RCC 7860 (cell line): ENCODE measurements at regions not wholly inside any gene's neighbourhood (a gene's known extent, or its start where the extent isn't known, plus 50 kb on each side); places are given as distances from the start of the nearest gene placed in this dataset.
"Not testable (repeated sequence)": the region's sequence is repeated elsewhere in the genome, so short reads cannot be mapped to it uniquely, and the experiment has no call there.

Experiments
- DNase-seq: peaks from one replicate; pipeline ENCODE4 v3.0.0-alpha.2; 2015; ENCODE audit warnings: low spot score
- FAIRE-seq: peaks from 2 replicates; lab custom pipeline; 2012; peaks lifted over from hg19 to GRCh38; lab: Jason Lieb, UNC

- DNase-seq (no peak), FAIRE-seq (no peak)
Measured at GRCh38 chr4:112085156-112086035, 59.9 kb upstream of the FAM241A start.

DNA sequence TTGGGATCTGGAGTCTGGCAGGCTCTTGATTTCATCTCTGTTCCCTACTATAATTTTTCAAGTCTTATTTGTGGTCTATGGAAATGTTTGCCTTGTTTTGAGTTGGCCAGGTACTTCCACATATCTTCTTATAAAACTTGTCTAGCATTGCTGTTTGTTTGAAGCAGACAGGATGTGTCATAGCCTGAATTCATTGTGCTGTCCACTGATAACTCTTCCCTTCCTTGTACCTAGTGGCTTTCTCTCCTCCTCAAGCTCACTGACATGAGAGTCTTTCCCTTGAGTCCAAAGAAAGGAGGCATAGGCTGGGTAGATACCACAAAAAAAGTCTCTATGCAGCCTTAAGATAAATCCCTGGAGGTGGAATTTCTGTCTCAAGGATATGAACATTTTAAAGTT, 59.2 kb upstream of the FAM241A start:
- FAIRE-seq, result no peak
- no peak for DNase-seq

DNA sequence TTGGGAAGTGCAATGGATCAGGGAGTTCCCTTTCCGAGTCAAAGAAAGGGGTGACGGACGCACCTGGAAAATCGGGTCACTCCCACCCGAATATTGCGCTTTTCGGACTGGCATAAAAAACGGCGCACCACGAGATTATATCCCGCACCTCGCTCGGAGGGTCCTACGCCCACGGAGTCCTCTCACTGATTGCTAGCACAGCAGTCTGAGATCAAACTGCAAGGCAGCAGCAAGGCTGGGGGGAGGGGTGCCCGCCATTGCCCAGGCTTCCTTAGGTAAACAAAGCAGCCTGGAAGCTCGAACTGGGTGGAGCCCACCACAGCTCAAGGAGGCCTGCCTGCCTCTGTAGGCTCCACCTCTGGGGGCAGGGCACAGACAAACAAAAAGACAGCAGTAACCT, 58.6 kb upstream of the FAM241A start:
- not testable (repeated sequence) for DNase-seq, FAIRE-seq

DNA sequence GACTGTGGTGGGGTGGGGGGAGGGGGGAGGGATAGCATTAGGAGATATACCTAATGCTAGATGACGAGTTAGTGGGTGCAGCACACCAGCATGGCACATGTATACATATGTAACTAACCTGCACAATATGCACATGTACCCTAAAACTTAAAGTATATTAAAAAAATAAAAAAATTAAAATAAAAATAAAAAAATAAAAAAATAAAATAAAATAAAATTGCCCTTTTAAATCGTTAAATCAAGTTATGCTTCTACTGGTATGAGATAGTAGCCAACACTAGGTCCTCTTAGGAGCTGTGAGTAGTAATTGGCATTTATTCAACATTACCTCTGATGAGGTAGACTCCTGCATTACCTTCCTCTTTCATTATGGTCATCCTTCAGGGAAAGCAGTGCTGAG, 52.9 kb upstream of the FAM241A start:
- not testable (repeated sequence) for DNase-seq, FAIRE-seq

DNA sequence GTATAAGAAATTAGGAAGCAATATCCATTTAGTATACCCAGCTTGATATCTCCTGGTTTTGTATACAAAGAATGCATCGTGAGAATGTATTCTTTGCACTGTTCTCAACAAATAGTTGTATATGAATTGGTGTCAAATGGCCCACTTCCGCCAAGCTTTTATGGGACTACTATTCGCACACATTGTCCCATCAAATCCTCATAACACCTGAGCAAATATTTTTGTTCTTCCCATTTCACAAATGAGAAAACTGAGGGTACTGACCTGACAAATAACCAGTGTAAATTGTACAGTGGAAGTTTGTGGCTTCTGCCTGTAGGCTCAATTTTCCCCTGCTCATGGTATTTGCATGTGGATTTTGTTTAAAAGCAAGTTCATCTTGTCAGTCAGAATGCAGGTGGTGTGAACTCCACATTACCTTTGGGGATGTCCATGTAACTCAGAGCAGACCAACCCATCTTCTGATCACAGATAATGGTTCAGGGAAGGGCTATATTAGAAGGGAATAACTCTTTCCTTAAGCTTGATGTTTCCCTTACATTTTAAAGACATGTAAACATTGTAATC, 51.5 kb upstream of the FAM241A start:
- no peak for DNase-seq
- no peak for FAIRE-seq

DNA sequence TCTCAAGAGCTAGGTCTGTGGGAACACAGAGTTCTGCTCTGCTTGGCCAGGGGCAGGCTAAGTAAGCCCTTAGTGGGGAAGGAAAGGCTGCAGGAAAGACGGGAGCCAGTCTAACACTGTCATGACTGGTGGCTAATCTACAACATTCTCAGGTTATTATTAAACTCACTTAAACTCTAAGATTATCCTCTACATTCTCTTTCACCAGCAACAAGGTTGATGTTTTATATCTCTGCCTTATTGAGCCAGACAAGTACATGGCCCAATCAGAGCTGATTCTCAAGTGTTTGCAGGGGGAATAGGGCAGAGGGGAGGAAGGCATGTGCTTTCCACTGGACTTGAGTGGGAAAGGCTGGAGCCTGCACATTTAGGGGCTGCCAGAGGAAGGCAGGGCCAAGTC, 50.9 kb upstream of the FAM241A start:
- DNase-seq (no peak), FAIRE-seq (no peak)
